GM12875 (cell line): ENCODE measurements at regions not wholly inside any gene's neighbourhood (a gene's known extent, or its start where the extent isn't known, plus 50 kb on each side); places are given as distances from the start of the nearest gene placed in this dataset.

Experiments
- H3K4me3 ChIP-seq: one replicate; pipeline ENCODE4 v1.5.1; 2011; ENCODE audit warnings: low read depth, low read length, control low read depth
- CTCF ChIP-seq: IDR thresholded peaks from 2 replicates; pipeline ENCODE4 v1.5.1; 2011; ENCODE audit warnings: low read depth, mild to moderate bottlenecking, control low read depth, inconsistent platforms, low read length, moderate library complexity, borderline replicate concordance; ENCODE audit not compliant: insufficient read depth

GRCh38 chr2:234851451-234851850 is 100.4 kb upstream of the SH3BP4 start:
- no peak overlapping the region for H3K4me3 ChIP-seq
- TF ChIP-seq CTCF = no peak

DNA sequence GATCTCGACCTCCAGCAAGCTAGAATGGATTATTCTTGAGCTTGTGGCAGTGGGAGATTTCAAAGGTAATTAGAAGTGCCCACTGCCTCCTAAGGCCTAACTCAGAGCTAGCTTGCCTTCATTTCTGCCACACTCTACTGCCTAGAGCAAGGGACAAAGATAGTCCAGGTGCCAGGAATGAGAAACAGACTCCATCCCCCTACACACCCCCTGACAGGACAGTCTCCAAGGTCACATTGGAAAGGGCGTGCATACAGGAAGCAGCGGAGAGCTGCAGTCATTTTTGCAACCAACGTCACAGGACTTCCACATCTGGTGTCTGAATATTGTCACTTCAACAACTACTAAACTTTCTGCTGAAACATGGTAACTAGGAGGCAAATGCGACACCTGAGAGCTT is 101.0 kb upstream of the SH3BP4 start:
- no peak overlapping the region for H3K4me3 ChIP-seq
- no peak for TF ChIP-seq CTCF

GRCh38 chr2:234849678-234850077 is 102.1 kb upstream of the SH3BP4 start:
- TF ChIP-seq CTCF = no peak
- H3K4me3 ChIP-seq = no peak overlapping the region

- TF ChIP-seq CTCF = no peak
- H3K4me3 ChIP-seq = no peak overlapping the region
These were observed 103.2 kb upstream of the SH3BP4 start for GRCh38 chr2:234848578-234848977.

DNA sequence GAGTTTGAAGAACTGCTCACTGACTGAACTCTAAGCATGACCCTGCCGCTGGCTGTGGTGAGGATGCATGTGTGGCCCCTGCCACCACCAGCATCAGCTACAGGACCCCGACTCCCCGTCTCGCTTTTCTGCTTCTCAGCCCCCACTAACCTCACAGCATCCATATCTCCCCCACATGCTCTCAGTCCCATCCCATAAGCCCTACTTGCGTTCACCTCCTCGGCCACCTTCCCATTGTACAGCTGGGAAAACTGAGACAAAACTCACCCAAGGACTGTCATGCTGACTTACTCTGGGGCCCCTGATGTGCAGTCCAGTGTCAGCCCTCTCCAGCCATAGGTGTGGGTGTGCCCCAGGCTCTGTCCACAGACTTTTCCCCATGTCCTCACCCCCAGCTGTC is 104.2 kb upstream of the SH3BP4 start:
- no peak overlapping the region for H3K4me3 ChIP-seq
- no peak for TF ChIP-seq CTCF

- no peak overlapping the region for H3K4me3 ChIP-seq
- no peak for TF ChIP-seq CTCF
These were observed 104.5 kb upstream of the SH3BP4 start for GRCh38 chr2:234847364-234847635.

- no peak overlapping the region for H3K4me3 ChIP-seq
These were observed 105.0 kb upstream of the SH3BP4 start for GRCh38 chr2:234846599-234847363.

More at GRCh38 chr2:234846599-234847363, 105.0 kb upstream of the SH3BP4 start:
- no peak for TF ChIP-seq CTCF
